GM21529 (cell line): ENCODE measurements at regions not wholly inside any gene's neighbourhood (a gene's known extent, or its start where the extent isn't known, plus 50 kb on each side); places are given as distances from the start of the nearest gene placed in this dataset.
"Not testable (repeated sequence)": the region's sequence is repeated elsewhere in the genome, so short reads cannot be mapped to it uniquely, and the experiment has no call there.

Source experiments
- ATAC-seq: cut with Tn5 transposase; IDR thresholded peaks from one replicate; pipeline ENCODE4 v1.9.1; 2021; ENCODE audit not compliant: unreplicated experiment

DNA sequence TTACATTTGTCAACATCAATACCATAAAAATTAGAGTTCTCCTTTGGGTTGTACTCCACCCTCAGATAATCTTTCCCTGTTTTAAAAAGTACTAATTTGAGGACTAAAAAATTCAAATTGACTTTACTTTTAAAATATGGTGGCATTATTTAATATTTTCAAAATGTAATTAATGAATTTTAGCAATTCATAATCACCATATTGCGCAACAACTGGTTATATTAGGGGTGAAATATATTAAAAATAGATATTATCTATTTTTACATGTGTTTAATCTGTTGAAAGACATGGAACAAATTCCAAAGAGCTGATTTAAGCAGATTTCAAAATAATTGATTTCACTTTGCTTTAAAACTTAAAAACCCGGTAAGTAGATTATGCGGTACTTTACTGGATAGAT, 236.6 kb upstream of the NOL4 start:
- no peak for ATAC-seq

DNA sequence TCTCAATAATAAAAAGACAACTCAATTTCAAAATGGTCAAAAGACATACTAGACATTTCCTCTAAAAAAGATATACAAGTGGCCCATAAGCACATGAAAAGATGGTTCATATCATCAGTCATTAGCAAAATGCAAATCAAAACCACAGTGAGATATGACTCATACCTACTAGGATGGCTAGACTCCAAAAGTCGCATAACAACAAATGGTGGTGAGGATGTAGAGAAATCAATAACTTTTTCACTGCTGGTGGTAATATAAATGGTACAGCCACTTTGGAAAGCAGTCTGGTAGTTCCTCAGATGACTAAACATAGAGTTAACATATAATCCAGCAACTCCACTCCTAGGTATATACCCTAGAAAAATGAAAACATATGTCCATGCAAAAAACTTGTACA, 242.3 kb upstream of the NOL4 start:
- ATAC-seq, result no peak

DNA sequence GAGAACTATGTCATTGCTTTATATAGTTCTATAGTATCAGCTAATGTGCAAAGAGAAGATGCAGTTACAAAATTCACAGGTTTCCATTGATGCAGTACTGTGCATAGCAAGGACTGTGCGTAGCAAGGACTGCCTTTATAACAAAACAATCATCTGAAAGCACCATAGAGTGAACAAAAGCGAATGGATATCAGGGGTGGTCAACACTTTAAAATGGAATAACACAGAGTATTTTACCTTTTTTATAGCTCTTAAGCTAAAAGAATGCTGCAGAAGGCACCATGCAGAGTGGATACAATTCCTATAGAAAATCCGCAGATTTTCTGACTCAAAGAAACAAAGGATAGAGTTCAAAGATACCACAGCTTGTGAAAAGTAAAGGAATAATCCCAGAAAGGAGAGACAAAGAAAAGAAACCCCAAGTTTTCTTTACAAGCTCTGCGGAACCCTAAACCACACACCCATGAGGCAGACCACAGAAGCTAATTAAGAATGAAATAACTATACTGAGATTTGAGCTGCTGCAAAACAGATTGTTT, 229.9 kb upstream of the DTNA start:
- ATAC-seq, result no peak

DNA sequence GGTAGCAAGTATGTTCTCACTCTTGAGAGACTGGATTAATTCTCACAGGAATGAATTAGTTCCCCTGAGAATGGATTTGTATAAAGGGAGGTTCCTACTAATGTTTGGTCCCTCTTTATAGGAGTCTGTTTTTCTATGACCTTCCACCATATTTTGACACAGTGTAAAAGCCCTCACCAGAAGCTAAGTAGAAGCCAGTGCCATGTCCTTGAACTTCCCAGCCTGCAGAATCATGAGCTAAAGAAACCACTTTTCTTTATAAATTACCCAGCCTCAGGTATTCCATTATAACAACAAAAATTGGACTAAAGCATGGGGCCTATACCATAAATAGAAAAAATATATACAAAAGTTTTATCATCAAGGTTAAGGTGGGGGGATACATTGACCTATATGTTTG, 227.9 kb upstream of the DTNA start:
- ATAC-seq, result no peak

- no peak for ATAC-seq
Measured at GRCh38 chr18:34483198-34483597, 226.9 kb upstream of the DTNA start.

GRCh38 chr18:34491719-34492118, 218.4 kb upstream of the DTNA start:
- no peak for ATAC-seq

GRCh38 chr18:34492652-34493051, 217.4 kb upstream of the DTNA start:
- no peak for ATAC-seq

- peak; percentile 66 for ATAC-seq
Measured at GRCh38 chr18:34493099-34493544, 217.0 kb upstream of the DTNA start.

- ATAC-seq, result peak; percentile 56
Measured at GRCh38 chr18:34493566-34494358, 216.3 kb upstream of the DTNA start.

DNA sequence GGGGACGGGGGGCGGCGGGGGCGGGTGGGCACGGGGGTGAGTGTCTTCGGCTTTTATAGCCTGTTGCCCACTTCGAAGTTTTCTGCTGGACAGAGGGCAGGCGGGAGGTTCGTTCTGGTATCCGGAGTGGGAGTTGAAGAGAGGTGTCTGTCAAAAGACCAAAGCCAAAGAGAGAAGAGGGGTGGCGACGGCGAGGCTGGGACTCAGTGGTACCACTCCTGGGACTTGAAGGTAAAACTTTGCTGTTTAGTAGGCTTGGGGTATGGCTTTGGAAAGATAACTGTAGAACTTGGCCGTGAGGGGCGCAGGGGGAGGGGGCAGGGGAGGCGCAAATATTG, 215.8 kb upstream of the DTNA start:
- ATAC-seq, result no peak

- no peak for ATAC-seq
Measured at GRCh38 chr18:34495506-34495905, 214.6 kb upstream of the DTNA start.

GRCh38 chr18:34501553-34501952, 208.5 kb upstream of the DTNA start:
- ATAC-seq, result no peak

GRCh38 chr18:34506198-34506597, 203.9 kb upstream of the DTNA start:
- ATAC-seq, result no peak

DNA sequence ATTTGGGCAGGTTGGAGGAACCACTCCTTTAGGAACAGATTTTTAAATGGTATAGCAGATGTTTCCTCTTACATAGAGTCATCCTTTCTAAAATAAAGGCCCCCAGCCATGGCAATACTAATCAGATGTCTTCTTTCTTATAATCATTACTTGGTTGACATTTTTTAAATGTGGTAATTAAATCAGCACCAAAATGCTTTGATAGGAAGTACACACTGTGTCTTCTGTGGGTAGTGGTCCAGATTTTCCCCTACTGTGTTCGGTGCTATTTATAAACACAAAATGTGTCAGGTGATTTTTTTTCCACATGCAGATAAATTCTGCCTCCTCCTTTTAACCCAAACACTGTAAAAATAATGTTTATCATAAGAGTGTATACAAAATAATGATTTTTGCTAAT, 200.9 kb upstream of the DTNA start:
- ATAC-seq, result no peak

- ATAC-seq, result no peak
Measured at GRCh38 chr18:34509879-34510586, 200.1 kb upstream of the DTNA start.

DNA sequence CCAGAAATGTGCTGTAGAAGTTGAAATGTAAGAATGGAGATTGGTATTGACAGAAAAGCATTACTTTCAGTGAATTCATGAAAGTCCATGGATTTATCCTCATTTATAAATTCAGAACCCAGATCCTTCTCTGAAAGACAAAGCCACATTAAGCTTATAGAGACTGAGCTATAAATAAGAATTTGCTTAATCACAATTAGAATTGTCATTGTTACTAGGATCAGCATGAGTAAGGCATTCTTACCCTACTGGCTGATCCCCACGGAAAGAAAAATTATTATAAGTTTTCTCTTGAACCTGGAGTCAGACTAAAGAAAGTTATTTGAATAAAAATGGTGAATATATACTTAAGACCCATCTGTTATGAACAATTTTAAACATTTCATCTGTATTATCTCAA, 199.2 kb upstream of the DTNA start:
- ATAC-seq, result no peak

- ATAC-seq, result no peak
Measured at GRCh38 chr18:34511435-34511834, 198.7 kb upstream of the DTNA start.

- no peak for ATAC-seq
Measured at GRCh38 chr18:34511879-34512278, 198.2 kb upstream of the DTNA start.

- ATAC-seq, result no peak
Measured at GRCh38 chr18:34514238-34514637, 195.9 kb upstream of the DTNA start.

GRCh38 chr18:34514957-34515356, 195.1 kb upstream of the DTNA start:
- no peak for ATAC-seq

DNA sequence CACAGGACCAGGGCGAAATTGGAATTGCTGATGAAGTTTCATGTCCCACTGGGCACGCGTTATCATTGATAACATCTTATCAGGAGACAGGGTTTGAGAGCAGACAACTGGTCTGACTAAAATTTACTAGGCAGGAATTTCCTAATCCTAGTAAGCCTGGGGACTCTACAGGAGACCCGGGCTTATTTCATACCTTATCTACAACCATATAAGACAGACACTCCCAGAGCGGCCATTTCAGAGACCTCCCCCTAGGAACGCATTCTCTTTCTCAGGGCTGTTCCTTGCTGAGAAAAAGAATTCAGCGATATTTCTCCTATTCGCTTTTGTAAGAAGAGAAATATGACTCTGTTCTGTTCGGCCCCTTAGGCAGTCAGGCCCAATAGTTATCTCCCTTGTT, 193.7 kb upstream of the DTNA start:
- ATAC-seq, result not testable (repeated sequence)

GRCh38 chr18:34516996-34517395, 193.1 kb upstream of the DTNA start:
- not testable (repeated sequence) for ATAC-seq
